Muscle layer of duodenum (tissue), 2 donors: ENCODE measurements at regions not wholly inside any gene's neighbourhood (a gene's known extent, or its start where the extent isn't known, plus 50 kb on each side); places are given as distances from the start of the nearest gene placed in this dataset.
"Not testable (repeated sequence)": the region's sequence is repeated elsewhere in the genome, so short reads cannot be mapped to it uniquely, and the experiment has no call there.

Experiments
- H3K27ac ChIP-seq: one replicate; pipeline ENCODE4 v1.7.0; 2013; ENCODE audit warnings: mild to moderate bottlenecking, low read length
- H3K27me3 ChIP-seq: one replicate; pipeline ENCODE4 v1.7.0; 2013; ENCODE audit warnings: low read depth, mild to moderate bottlenecking, control low read depth, low read length
- H3K36me3 ChIP-seq, 2 donors: one replicate each; pipeline ENCODE4 v1.7.0; 2013; ENCODE audit warnings: low read length in 2 of 2, control low read depth in 1 of 2, mild to moderate bottlenecking in 1 of 2; ENCODE audit not compliant: insufficient read depth in 2 of 2, control insufficient read depth in 1 of 2
- H3K4me1 ChIP-seq, 2 donors: one replicate each; pipeline ENCODE4 v1.7.0; 2013; ENCODE audit warnings: low read length in 2 of 2, mild to moderate bottlenecking in 2 of 2, control low read depth in 1 of 2, moderate library complexity in 1 of 2; ENCODE audit not compliant: insufficient read depth in 2 of 2, control insufficient read depth in 1 of 2
- H3K4me3 ChIP-seq, 2 donors: one replicate each; pipeline ENCODE4 v1.7.0; 2013; ENCODE audit warnings: low read length in 2 of 2, low read depth in 1 of 2, mild to moderate bottlenecking in 1 of 2
- H3K9me3 ChIP-seq, 2 donors: one replicate each; pipeline ENCODE4 v1.7.0; 2013; ENCODE audit warnings: low read length in 2 of 2, control low read depth in 1 of 2, mild to moderate bottlenecking in 1 of 2; ENCODE audit not compliant: control insufficient read depth in 1 of 2
- donor health status: healthy.

GRCh38 chr9:111107141-111107540 is 68.9 kb upstream of the LPAR1 start:
- Histone ChIP-seq H3K4me1 (no peaks in the 10 kb centered on the region), H3K27ac (no peak overlapping the region), H3K9me3 (no peaks in the 10 kb centered on the region), H3K36me3 (no peaks in the 10 kb centered on the region), H3K4me3 (no peak overlapping the region), H3K27me3 (no peaks in the 10 kb centered on the region)

- Histone ChIP-seq H3K27me3 (no peaks in the 10 kb centered on the region), H3K27ac (no peak overlapping the region)
Measured at GRCh38 chr9:111106202-111106601, 67.9 kb upstream of the LPAR1 start.

GRCh38 chr9:111102793-111103464 is 64.7 kb upstream of the LPAR1 start:
- no peaks in the 10 kb centered on the region for H3K4me1 ChIP-seq
- H3K27me3 ChIP-seq, result no peaks in the 10 kb centered on the region
- H3K9me3 ChIP-seq, result no peaks in the 10 kb centered on the region
- H3K27ac ChIP-seq, result no peak overlapping the region
- no peaks in the 10 kb centered on the region for H3K36me3 ChIP-seq
- H3K4me3 ChIP-seq, result no peak overlapping the region

More at GRCh38 chr9:111106202-111106601, 67.9 kb upstream of the LPAR1 start:
- Histone ChIP-seq H3K9me3 (no peaks in the 10 kb centered on the region), H3K36me3 (no peaks in the 10 kb centered on the region), H3K4me1 (no peaks in the 10 kb centered on the region), H3K4me3 (no peak overlapping the region)

GRCh38 chr9:111099199-111100008 is 61.1 kb upstream of the LPAR1 start:
- H3K27me3 ChIP-seq, result no peaks in the 10 kb centered on the region
- no peak overlapping the region for H3K27ac ChIP-seq
- H3K36me3 ChIP-seq, result no peaks in the 10 kb centered on the region
- no peak overlapping the region for H3K4me3 ChIP-seq
- H3K9me3 ChIP-seq, result no peaks in the 10 kb centered on the region
- H3K4me1 ChIP-seq, result no peaks in the 10 kb centered on the region

- Histone ChIP-seq H3K4me3 (no peak overlapping the region), H3K27ac (no peak overlapping the region), H3K36me3 (no peaks in the 10 kb centered on the region), H3K27me3 (no peaks in the 10 kb centered on the region), H3K4me1 (no peaks in the 10 kb centered on the region), H3K9me3 (no peaks in the 10 kb centered on the region)
Measured at GRCh38 chr9:111098093-111098492, 59.8 kb upstream of the LPAR1 start.

- no peaks in the 10 kb centered on the region for H3K36me3 ChIP-seq
- H3K4me3 ChIP-seq, result no peak overlapping the region
- H3K4me1 ChIP-seq, result no peaks in the 10 kb centered on the region
- H3K27me3 ChIP-seq, result no peaks in the 10 kb centered on the region
- H3K27ac ChIP-seq, result no peak overlapping the region
- H3K9me3 ChIP-seq, result no peaks in the 10 kb centered on the region
Measured at GRCh38 chr9:111096051-111096450, 57.8 kb upstream of the LPAR1 start.

- Histone ChIP-seq H3K4me3 (no peak overlapping the region), H3K9me3 (no peaks in the 10 kb centered on the region), H3K4me1 (no peaks in the 10 kb centered on the region), H3K36me3 (no peaks in the 10 kb centered on the region), H3K27me3 (no peaks in the 10 kb centered on the region), H3K27ac (peak overlapping the region; percentile 57)
Measured at GRCh38 chr9:111095441-111095840, 57.2 kb upstream of the LPAR1 start.

GRCh38 chr9:111094958-111095357 is 56.7 kb upstream of the LPAR1 start:
- H3K27ac ChIP-seq, result peak overlapping the region; percentile 57
- no peaks in the 10 kb centered on the region for H3K27me3 ChIP-seq
- no peaks in the 10 kb centered on the region for H3K9me3 ChIP-seq
- H3K4me1 ChIP-seq, result no peaks in the 10 kb centered on the region
- no peaks in the 10 kb centered on the region for H3K36me3 ChIP-seq
- H3K4me3 ChIP-seq, result no peak overlapping the region

- Histone ChIP-seq H3K27ac (peak overlapping the region; percentile 57), H3K36me3 (no peaks in the 10 kb centered on the region), H3K4me1 (no peaks in the 10 kb centered on the region)
Measured at GRCh38 chr9:111094433-111094924, 56.2 kb upstream of the LPAR1 start.

GRCh38 chr9:111092167-111092566 is 53.9 kb upstream of the LPAR1 start:
- not testable (repeated sequence) for H3K9me3 ChIP-seq, H3K4me3 ChIP-seq, H3K27ac ChIP-seq, H3K4me1 ChIP-seq, H3K36me3 ChIP-seq, H3K27me3 ChIP-seq

More at GRCh38 chr9:111094433-111094924, 56.2 kb upstream of the LPAR1 start:
- H3K27me3 ChIP-seq, result no peaks in the 10 kb centered on the region
- no peak overlapping the region for H3K4me3 ChIP-seq
- no peaks in the 10 kb centered on the region for H3K9me3 ChIP-seq
